Neural crest cell (in vitro differentiated cells): ENCODE measurements at regions not wholly inside any gene's neighbourhood (a gene's known extent, or its start where the extent isn't known, plus 50 kb on each side); places are given as distances from the start of the nearest gene placed in this dataset.

Experiments used
- DNase-seq: peaks from one replicate; pipeline ENCODE4 v3.0.0; 2021; ENCODE audit warnings: low read depth, mixed read lengths, low spot score
- H3K27ac Mint-ChIP-seq: one replicate; pipeline ENCODE4 v1.8.0; 2021; ENCODE audit warnings: mild to moderate bottlenecking, mixed read lengths; ENCODE audit not compliant: unreplicated experiment
- H3K27me3 Mint-ChIP-seq: 2 replicates; pipeline ENCODE4 v1.8.0; 2021; ENCODE audit warnings: low read depth, mild to moderate bottlenecking, mixed read lengths
- H3K36me3 Mint-ChIP-seq: 2 replicates; pipeline ENCODE4 v1.8.0; 2021; ENCODE audit warnings: low read depth, mild to moderate bottlenecking, mixed read lengths
- H3K4me1 Mint-ChIP-seq: 2 replicates; pipeline ENCODE4 v1.8.0; 2021; ENCODE audit warnings: mixed read lengths
- H3K4me3 Mint-ChIP-seq: one replicate; pipeline ENCODE4 v1.8.0; 2021; ENCODE audit warnings: mild to moderate bottlenecking, mixed read lengths
- H3K9me3 Mint-ChIP-seq: 2 replicates; pipeline ENCODE4 v1.8.0; 2021; ENCODE audit warnings: mixed read lengths
- CTCF ChIP-seq: fragments of 200-600 bp; sonication (generic); conservative IDR thresholded peaks from 2 replicates; pipeline ENCODE4 v1.5.0; 2021; ENCODE audit warnings: antibody characterized with exemption, mild to moderate bottlenecking

GRCh38 chr1:221150996-221151395 lies 271.8 kb downstream of the HLX start:
- no peak overlapping the region for H3K4me3 Mint-ChIP-seq
- TF ChIP-seq CTCF, result no peak
- H3K4me1 Mint-ChIP-seq, result peaks cover 13% of the 10 kb centered on the region
- H3K27me3 Mint-ChIP-seq, result no peaks in the 10 kb centered on the region
- H3K9me3 Mint-ChIP-seq, result peaks cover 4% of the 10 kb centered on the region
- H3K36me3 Mint-ChIP-seq, result no peaks in the 10 kb centered on the region
- H3K27ac Mint-ChIP-seq, result no peak overlapping the region
- DNase-seq, result no peak

GRCh38 chr1:221154932-221155331 lies 275.7 kb downstream of the HLX start:
- peaks cover 4% of the 10 kb centered on the region for H3K9me3 Mint-ChIP-seq
- no peak overlapping the region for H3K4me3 Mint-ChIP-seq
- H3K36me3 Mint-ChIP-seq, result no peaks in the 10 kb centered on the region
- no peaks in the 10 kb centered on the region for H3K27me3 Mint-ChIP-seq
- TF ChIP-seq CTCF, result no peak
- H3K4me1 Mint-ChIP-seq, result peaks cover 13% of the 10 kb centered on the region
- DNase-seq, result no peak
- H3K27ac Mint-ChIP-seq, result no peak overlapping the region

GRCh38 chr1:221157026-221157761 lies 278.0 kb downstream of the HLX start:
- no peak for TF ChIP-seq CTCF
- Mint-ChIP-seq H3K27me3 (no peaks in the 10 kb centered on the region), H3K36me3 (no peaks in the 10 kb centered on the region), H3K27ac (no peak overlapping the region), H3K4me3 (no peak overlapping the region), H3K4me1 (peaks cover 10% of the 10 kb centered on the region), H3K9me3 (no peaks in the 10 kb centered on the region)
- DNase-seq, result no peak

GRCh38 chr1:221159608-221160007 lies 280.4 kb downstream of the HLX start:
- TF ChIP-seq CTCF, result no peak
- Mint-ChIP-seq H3K9me3 (peaks cover 3% of the 10 kb centered on the region), H3K4me3 (no peak overlapping the region), H3K4me1 (peaks cover 10% of the 10 kb centered on the region), H3K27ac (no peak overlapping the region), H3K36me3 (no peaks in the 10 kb centered on the region), H3K27me3 (no peaks in the 10 kb centered on the region)
- no peak for DNase-seq

- no peak overlapping the region for H3K4me3 Mint-ChIP-seq
- no peak for TF ChIP-seq CTCF
- no peaks in the 10 kb centered on the region for H3K27me3 Mint-ChIP-seq
- H3K4me1 Mint-ChIP-seq, result peaks cover 10% of the 10 kb centered on the region
- H3K9me3 Mint-ChIP-seq, result peaks cover 3% of the 10 kb centered on the region
- H3K27ac Mint-ChIP-seq, result no peak overlapping the region
- DNase-seq, result no peak
- H3K36me3 Mint-ChIP-seq, result no peaks in the 10 kb centered on the region
Observed at GRCh38 chr1:221161571-221162041, 282.4 kb downstream of the HLX start.
